ENCODE measurements at regions not wholly inside any gene's neighbourhood (a gene's known extent, or its start where the extent isn't known, plus 50 kb on each side); places are given as distances from the start of the nearest gene placed in this dataset.

DNA sequence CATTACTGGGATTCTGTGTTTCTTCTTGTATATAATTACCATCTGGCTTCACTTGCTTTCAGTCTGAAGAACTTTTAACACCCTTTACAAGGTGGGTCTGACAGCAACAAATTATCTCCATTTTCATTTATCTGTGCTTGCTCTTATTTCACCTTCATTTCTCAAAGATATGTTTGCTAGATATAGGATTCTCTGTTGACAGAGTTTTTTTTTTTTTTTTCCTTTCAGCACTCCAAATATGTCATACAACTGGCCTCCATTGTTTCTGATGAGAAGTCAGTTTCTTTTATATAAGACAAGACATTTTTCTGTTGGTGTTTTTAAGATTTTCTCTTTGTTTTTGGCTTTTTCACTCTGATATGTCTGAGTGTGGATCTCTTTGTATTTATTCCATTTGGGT lies 59.3 kb upstream of the TACR1 start:
- TF ChIP-seq, protein P1, sequence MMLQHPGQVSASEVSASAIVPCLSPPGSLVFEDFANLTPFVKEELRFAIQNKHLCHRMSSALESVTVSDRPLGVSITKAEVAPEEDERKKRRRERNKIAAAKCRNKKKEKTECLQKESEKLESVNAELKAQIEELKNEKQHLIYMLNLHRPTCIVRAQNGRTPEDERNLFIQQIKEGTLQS (CRISPR knock-in tag; conservative IDR thresholded peaks at IDR 0.05): no peak
- TF ChIP-seq TEAD4 (CRISPR knock-in tag; IDR thresholded peaks at IDR 0.05) (no peak), OVOL2 (CRISPR knock-in tag; IDR thresholded peaks at IDR 0.05; ENCODE audit: borderline replicate concordance) (no peak), SP1 (CRISPR knock-in tag; conservative IDR thresholded peaks at IDR 0.05) (no peak), SMAD3 (CRISPR knock-in tag; IDR thresholded peaks at IDR 0.05; ENCODE audit: borderline replicate concordance) (no peak), NR2C2 (CRISPR knock-in tag; IDR thresholded peaks at IDR 0.05) (no peak), FOXJ3 (CRISPR knock-in tag; IDR thresholded peaks at IDR 0.05; ENCODE audit: borderline replicate concordance) (no peak), FOXP1 (CRISPR knock-in tag; IDR thresholded peaks at IDR 0.05; ENCODE audit: borderline replicate concordance) (no peak), ZNF423 (CRISPR knock-in tag; IDR thresholded peaks at IDR 0.05) (no peak), NR1H2 (CRISPR knock-in tag; IDR thresholded peaks at IDR 0.05) (no peak)
- TF ChIP-seq, protein P2, sequence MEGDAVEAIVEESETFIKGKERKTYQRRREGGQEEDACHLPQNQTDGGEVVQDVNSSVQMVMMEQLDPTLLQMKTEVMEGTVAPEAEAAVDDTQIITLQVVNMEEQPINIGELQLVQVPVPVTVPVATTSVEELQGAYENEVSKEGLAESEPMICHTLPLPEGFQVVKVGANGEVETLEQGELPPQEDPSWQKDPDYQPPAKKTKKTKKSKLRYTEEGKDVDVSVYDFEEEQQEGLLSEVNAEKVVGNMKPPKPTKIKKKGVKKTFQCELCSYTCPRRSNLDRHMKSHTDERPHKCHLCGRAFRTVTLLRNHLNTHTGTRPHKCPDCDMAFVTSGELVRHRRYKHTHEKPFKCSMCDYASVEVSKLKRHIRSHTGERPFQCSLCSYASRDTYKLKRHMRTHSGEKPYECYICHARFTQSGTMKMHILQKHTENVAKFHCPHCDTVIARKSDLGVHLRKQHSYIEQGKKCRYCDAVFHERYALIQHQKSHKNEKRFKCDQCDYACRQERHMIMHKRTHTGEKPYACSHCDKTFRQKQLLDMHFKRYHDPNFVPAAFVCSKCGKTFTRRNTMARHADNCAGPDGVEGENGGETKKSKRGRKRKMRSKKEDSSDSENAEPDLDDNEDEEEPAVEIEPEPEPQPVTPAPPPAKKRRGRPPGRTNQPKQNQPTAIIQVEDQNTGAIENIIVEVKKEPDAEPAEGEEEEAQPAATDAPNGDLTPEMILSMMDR (IDR thresholded peaks at IDR 0.05): no peak
- TF ChIP-seq, protein P3, sequence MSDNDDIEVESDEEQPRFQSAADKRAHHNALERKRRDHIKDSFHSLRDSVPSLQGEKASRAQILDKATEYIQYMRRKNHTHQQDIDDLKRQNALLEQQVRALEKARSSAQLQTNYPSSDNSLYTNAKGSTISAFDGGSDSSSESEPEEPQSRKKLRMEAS (CRISPR knock-in tag; IDR thresholded peaks at IDR 0.05): no peak
- TF ChIP-seq, protein P4, sequence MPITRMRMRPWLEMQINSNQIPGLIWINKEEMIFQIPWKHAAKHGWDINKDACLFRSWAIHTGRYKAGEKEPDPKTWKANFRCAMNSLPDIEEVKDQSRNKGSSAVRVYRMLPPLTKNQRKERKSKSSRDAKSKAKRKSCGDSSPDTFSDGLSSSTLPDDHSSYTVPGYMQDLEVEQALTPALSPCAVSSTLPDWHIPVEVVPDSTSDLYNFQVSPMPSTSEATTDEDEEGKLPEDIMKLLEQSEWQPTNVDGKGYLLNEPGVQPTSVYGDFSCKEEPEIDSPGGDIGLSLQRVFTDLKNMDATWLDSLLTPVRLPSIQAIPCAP (CRISPR knock-in tag; IDR thresholded peaks at IDR 0.05): no peak
- TF ChIP-seq, protein P5, sequence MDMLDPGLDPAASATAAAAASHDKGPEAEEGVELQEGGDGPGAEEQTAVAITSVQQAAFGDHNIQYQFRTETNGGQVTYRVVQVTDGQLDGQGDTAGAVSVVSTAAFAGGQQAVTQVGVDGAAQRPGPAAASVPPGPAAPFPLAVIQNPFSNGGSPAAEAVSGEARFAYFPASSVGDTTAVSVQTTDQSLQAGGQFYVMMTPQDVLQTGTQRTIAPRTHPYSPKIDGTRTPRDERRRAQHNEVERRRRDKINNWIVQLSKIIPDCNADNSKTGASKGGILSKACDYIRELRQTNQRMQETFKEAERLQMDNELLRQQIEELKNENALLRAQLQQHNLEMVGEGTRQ (CRISPR knock-in tag; IDR thresholded peaks at IDR 0.05): no peak
